ENCODE measurements at regions not wholly inside any gene's neighbourhood (a gene's known extent, or its start where the extent isn't known, plus 50 kb on each side); places are given as distances from the start of the nearest gene placed in this dataset.
A peak's percentile ranks its signal among the peaks of the same experiment; 100 is the strongest.

DNA sequence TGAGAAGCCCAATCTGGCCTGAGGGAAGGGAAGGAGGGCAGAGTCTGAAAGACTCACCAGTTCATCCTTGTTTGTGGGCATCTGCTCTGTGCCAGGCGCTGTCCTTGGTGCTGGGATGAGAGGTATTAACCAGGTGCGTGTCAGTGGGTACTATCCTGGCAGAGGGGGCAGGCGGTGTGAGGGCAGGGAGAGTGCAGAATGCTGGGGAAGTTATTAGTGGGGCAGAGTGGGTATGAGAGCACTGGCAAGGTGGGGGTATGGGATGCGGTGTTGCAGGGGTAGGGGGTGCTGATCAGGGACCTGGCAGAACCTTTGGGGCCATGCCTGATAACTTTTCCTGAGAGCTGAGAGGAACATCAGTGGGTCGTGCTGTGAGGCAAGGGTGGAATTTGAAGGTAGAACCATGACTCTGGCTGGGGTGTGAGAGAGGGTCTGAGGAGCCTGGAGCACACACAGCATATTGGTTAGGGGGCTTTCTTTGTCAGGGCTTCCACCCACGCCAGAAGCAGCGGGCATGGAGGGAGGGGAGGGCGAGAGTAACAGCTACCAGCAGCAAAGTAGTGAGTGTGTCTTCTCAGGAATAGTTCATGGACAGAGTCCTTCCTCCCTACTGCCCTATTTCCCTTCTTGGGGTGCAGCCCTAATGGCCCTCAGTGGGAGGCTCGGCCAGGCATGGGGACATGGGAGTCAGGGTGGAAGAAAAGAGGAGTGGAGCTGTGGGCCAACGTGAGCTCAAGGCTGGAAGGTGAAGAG, 290.7 kb downstream of the CYP26B1 start:
- no peaks in the 10 kb centered on the region for H3K27me3 ChIP-seq (ENCODE audit: insufficient read depth, poor library complexity, severe bottlenecking)
- H3K27ac ChIP-seq (replicated peaks), result no peak overlapping the region
- no peak overlapping the region for H3K4me3 ChIP-seq (replicated peaks; ENCODE audit: insufficient read depth, low read length)
- TF ChIP-seq, protein P1, sequence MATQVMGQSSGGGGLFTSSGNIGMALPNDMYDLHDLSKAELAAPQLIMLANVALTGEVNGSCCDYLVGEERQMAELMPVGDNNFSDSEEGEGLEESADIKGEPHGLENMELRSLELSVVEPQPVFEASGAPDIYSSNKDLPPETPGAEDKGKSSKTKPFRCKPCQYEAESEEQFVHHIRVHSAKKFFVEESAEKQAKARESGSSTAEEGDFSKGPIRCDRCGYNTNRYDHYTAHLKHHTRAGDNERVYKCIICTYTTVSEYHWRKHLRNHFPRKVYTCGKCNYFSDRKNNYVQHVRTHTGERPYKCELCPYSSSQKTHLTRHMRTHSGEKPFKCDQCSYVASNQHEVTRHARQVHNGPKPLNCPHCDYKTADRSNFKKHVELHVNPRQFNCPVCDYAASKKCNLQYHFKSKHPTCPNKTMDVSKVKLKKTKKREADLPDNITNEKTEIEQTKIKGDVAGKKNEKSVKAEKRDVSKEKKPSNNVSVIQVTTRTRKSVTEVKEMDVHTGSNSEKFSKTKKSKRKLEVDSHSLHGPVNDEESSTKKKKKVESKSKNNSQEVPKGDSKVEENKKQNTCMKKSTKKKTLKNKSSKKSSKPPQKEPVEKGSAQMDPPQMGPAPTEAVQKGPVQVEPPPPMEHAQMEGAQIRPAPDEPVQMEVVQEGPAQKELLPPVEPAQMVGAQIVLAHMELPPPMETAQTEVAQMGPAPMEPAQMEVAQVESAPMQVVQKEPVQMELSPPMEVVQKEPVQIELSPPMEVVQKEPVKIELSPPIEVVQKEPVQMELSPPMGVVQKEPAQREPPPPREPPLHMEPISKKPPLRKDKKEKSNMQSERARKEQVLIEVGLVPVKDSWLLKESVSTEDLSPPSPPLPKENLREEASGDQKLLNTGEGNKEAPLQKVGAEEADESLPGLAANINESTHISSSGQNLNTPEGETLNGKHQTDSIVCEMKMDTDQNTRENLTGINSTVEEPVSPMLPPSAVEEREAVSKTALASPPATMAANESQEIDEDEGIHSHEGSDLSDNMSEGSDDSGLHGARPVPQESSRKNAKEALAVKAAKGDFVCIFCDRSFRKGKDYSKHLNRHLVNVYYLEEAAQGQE (IDR thresholded peaks at IDR 0.05; ENCODE audit: insufficient replicate concordance, low read depth), result peak; percentile 96
- no peak for TF ChIP-seq GABPA (IDR thresholded peaks at IDR 0.05; ENCODE audit: low read depth)
- no peak for DNase-seq (ENCODE audit: low read depth in 1 of 2, low spot score in 1 of 2)

DNA sequence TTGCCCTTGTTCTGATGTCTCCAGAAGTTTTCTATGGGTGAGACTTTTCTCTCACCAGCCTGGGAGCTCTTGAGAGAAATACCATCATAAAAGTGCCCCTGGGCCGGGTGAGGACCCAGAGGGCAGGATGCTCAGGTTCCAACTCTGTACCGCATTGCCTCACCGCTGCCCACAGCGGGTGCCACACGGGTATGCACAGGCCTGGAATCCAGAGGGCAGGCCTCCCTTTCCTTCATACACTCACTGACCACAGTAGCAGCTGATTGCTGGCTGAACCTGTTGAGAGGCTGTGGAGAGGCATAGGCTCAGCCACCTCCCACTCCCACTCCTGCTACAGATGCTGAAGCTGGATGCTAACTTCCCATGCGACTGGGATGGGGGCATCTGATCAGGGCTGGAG, 293.8 kb downstream of the CYP26B1 start:
- TF ChIP-seq GABPA (IDR thresholded peaks at IDR 0.05; ENCODE audit: low read depth), result no peak
- TF ChIP-seq POLR2AphosphoS5 (IDR thresholded peaks at IDR 0.05; ENCODE audit: low read depth), result no peak
- TF ChIP-seq, protein P2, sequence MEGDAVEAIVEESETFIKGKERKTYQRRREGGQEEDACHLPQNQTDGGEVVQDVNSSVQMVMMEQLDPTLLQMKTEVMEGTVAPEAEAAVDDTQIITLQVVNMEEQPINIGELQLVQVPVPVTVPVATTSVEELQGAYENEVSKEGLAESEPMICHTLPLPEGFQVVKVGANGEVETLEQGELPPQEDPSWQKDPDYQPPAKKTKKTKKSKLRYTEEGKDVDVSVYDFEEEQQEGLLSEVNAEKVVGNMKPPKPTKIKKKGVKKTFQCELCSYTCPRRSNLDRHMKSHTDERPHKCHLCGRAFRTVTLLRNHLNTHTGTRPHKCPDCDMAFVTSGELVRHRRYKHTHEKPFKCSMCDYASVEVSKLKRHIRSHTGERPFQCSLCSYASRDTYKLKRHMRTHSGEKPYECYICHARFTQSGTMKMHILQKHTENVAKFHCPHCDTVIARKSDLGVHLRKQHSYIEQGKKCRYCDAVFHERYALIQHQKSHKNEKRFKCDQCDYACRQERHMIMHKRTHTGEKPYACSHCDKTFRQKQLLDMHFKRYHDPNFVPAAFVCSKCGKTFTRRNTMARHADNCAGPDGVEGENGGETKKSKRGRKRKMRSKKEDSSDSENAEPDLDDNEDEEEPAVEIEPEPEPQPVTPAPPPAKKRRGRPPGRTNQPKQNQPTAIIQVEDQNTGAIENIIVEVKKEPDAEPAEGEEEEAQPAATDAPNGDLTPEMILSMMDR (IDR thresholded peaks at IDR 0.05; ENCODE audit: insufficient read depth, low read length), result no peak
- no peak for TF ChIP-seq SPI1 (IDR thresholded peaks at IDR 0.05; ENCODE audit: borderline replicate concordance, low read depth)
- TF ChIP-seq, protein P1 (IDR thresholded peaks at IDR 0.05; ENCODE audit: insufficient replicate concordance, low read depth), result no peak
- no peak overlapping the region for H3K4me3 ChIP-seq (replicated peaks; ENCODE audit: insufficient read depth, low read length)
- no peak for DNase-seq (ENCODE audit: low read depth in 1 of 2, low spot score in 1 of 2)
- no peak overlapping the region for H3K27ac ChIP-seq (replicated peaks)
- H3K27me3 ChIP-seq (ENCODE audit: insufficient read depth, poor library complexity, severe bottlenecking), result no peaks in the 10 kb centered on the region

DNA sequence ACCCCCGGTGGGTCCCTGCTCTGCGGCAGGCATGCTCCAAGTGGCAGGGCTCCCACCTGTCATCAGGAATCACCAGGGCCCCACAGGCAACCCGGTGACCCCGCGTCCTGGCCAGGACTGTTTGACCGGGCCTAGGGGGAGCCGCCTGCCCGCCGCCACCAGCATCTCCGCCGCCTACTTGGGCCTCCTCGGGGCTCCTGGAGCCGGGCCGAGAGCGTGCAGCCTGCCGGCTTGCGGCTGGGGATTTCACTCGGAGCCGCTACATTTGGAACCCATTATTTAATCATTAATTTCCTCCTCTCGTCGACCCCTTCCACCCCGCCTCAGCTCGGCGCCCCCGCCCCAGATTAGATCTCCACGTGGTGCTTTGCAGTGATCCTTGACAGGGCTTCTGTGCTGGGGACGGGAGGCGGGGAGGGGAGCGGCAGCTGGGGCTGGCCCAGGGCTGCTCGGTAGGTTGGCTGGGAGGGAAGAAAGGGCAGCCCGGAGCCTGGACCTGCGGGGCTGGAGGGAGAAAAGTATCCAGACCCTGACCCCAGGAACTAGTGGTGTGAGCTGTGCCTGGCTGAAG, 295.4 kb downstream of the CYP26B1 start:
- no peak for DNase-seq (ENCODE audit: low read depth in 1 of 2, low spot score in 1 of 2)
- Histone ChIP-seq H3K27ac (replicated peaks) (no peak overlapping the region), H3K27me3 (ENCODE audit: insufficient read depth, poor library complexity, severe bottlenecking) (no peaks in the 10 kb centered on the region), H3K4me3 (replicated peaks; ENCODE audit: insufficient read depth, low read length) (no peak overlapping the region)
- TF ChIP-seq POLR2AphosphoS5 (IDR thresholded peaks at IDR 0.05; ENCODE audit: low read depth), result no peak

DNA sequence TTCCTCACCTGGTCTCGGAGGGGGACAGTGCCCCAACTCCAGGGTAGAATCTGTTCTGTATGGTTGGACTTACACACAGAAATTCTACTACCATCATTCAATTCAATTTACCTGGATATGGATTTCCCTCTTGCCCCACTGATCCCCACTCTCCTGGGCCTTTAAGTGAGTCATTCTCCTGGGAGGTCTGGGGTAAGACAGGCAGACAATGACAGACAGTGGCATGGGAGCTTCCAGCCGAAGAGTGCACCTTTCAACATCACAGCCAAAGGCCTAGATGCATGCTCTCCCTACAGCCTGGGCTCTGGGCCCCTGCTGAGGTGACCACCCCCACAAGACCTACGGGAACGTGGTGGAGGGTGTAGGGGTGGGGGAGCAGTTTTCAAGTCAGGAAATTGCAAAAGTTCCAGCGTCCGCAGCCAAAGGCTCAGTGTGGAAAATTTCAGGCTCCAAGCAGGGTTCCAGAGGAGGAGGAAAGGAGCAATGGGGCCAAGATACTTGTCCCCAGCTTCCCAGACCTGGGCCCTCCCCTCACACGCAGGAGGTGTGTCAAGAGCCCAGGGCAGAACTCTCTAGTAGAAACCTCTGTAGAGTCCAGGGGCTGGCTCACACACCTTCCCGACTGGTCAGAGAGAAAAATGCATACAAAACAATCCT, 296.4 kb downstream of the CYP26B1 start:
- Histone ChIP-seq H3K4me3 (replicated peaks; ENCODE audit: insufficient read depth, low read length) (no peak overlapping the region), H3K27me3 (ENCODE audit: insufficient read depth, poor library complexity, severe bottlenecking) (no peaks in the 10 kb centered on the region), H3K27ac (replicated peaks) (no peak overlapping the region)
- no peak for DNase-seq (ENCODE audit: low read depth in 1 of 2, low spot score in 1 of 2)
- TF ChIP-seq, protein P2 (IDR thresholded peaks at IDR 0.05; ENCODE audit: insufficient read depth, low read length), result no peak

Measured in HL-60 (cell line).